ENCODE measurements at regions not wholly inside any gene's neighbourhood (a gene's known extent, or its start where the extent isn't known, plus 50 kb on each side); places are given as distances from the start of the nearest gene placed in this dataset.
A peak's percentile ranks its signal among the peaks of the same experiment; 100 is the strongest.
"Not testable (repeated sequence)": the region's sequence is repeated elsewhere in the genome, so short reads cannot be mapped to it uniquely, and the experiment has no call there.

GRCh38 chr20:22963581-22963980 lies 71.5 kb upstream of the SSTR4 start:
- DNase-seq (ENCODE audit: low read depth): no peak
- no peak overlapping the region for H3K4me3 ChIP-seq (ENCODE audit: low read depth, low read length)
- TF ChIP-seq CTCF (conservative IDR thresholded peaks at IDR 0.05; ENCODE audit: low read depth, low read length): no peak

DNA sequence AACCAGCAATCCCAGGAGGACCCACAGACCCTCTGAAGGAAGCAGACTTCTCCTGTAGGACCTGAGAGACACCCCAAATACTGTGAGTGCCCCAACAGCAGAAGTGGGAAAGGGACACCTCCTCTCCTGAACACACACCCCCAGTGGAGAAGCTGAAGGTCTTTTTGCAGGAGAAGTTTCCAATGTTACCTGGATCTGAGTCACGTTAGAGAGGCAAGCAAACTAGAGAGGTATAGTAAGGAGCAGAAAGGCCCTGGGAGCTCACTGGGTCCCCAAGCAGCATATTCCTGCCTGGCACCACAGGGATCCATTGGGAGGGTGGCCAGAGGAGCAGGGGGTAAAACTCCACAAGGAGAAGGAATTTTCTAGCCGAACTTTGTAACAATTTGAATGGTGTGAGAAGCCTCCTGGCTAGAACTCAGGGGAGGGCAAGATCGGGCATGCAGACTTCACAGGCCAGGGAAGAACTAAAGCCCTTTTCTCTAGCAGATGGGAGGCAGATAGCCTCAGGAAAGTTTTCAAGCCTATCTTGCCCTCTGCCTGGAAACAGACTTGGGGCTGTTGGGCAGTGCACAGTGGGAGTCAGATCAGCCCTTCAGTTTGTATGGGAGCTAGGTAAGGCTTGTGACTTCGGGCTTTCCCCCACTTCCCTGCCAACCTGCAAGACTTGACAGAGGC lies 68.2 kb upstream of the SSTR4 start:
- no peak for DNase-seq (ENCODE audit: low read depth)
- TF ChIP-seq CTCF (conservative IDR thresholded peaks at IDR 0.05; ENCODE audit: low read depth, low read length): no peak
- no peak overlapping the region for H3K4me3 ChIP-seq (ENCODE audit: low read depth, low read length)

GRCh38 chr20:22967706-22968105 lies 67.4 kb upstream of the SSTR4 start:
- not testable (repeated sequence) for H3K4me3 ChIP-seq (ENCODE audit: low read depth, low read length)

DNA sequence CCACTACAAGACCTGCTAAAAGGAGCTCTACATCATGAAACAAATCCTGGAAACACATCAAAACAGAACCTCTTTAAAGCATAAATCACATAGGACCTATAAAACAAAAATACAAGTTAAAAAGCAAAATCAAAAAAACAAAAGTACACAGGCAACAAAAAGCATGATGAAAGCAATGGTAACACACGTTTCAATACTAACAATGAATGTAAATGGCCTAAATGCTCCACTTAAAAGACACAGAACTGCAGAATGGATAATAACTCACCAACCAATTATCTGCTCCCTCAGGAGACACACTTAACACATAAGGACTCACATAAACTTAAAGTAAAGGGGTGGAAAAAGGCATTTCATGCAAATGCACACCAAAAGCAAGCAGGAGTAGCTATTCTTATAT lies 66.1 kb upstream of the SSTR4 start:
- not testable (repeated sequence) for DNase-seq (ENCODE audit: low read depth); H3K4me3 ChIP-seq (ENCODE audit: low read depth, low read length)

More at GRCh38 chr20:22967706-22968105, 67.4 kb upstream of the SSTR4 start:
- DNase-seq (ENCODE audit: low read depth): not testable (repeated sequence)

DNA sequence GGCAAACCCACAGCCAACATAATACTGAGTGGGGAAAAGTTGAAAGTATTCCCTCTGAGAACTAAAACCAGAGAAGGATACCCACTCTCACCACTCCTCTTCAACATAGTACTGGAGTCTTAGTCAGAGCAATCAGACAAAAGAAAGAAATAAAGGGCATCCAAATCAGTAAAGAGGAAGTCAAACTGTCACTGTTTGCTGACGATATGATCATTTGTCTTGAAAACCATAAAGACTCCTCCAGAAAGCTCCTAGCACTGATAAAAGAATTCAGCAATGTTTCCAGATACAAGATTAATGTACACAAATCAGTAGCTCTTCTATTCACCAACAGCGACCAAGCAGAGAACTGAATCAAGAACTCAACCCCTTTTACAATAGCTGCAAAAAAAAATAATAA lies 64.0 kb upstream of the SSTR4 start:
- not testable (repeated sequence) for H3K4me3 ChIP-seq (ENCODE audit: low read depth, low read length); DNase-seq (ENCODE audit: low read depth)

DNA sequence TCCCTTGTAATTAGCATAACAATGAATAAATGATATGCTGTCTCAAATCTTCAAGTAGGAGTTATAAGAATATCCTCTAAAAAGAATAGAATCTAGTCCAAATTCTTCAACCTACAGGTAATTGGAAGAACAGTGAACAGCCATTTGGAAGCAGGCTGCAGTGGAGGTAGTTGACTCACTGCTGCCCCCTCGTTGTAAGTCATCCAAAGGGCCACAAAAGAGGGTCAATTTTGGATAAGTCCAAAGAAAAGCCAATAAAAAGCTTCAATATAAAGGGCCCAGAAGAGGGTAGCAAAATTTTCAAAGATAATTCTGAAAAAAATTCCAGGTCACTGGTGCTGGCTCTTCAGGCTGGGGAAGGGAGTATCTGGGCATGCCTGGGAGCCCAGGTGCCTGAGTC lies 60.8 kb upstream of the SSTR4 start:
- TF ChIP-seq CTCF (conservative IDR thresholded peaks at IDR 0.05; ENCODE audit: low read depth, low read length): peak; percentile 75
- no peak overlapping the region for H3K4me3 ChIP-seq (ENCODE audit: low read depth, low read length)
- DNase-seq (ENCODE audit: low read depth): no peak

GRCh38 chr20:22977047-22977785 lies 57.9 kb upstream of the SSTR4 start:
- no peak for DNase-seq (ENCODE audit: low read depth)
- no peak for TF ChIP-seq CTCF (conservative IDR thresholded peaks at IDR 0.05; ENCODE audit: low read depth, low read length)
- no peak overlapping the region for H3K4me3 ChIP-seq (ENCODE audit: low read depth, low read length)

GRCh38 chr20:22984008-22984407 lies 51.1 kb upstream of the SSTR4 start:
- H3K4me3 ChIP-seq (ENCODE audit: low read depth, low read length): no peak overlapping the region
- TF ChIP-seq CTCF (conservative IDR thresholded peaks at IDR 0.05; ENCODE audit: low read depth, low read length): no peak
- no peak for DNase-seq (ENCODE audit: low read depth)

Data from epithelial cell of proximal tubule (primary cell).